H9 (cell line): ENCODE measurements at regions not wholly inside any gene's neighbourhood (a gene's known extent, or its start where the extent isn't known, plus 50 kb on each side); places are given as distances from the start of the nearest gene placed in this dataset.
"Not testable (repeated sequence)": the region's sequence is repeated elsewhere in the genome, so short reads cannot be mapped to it uniquely, and the experiment has no call there.

Source experiments
- DNase-seq: peaks from one replicate; pipeline ENCODE4 v3.0.0-alpha.2; 2017
- H2AFZ ChIP-seq: one replicate; pipeline ENCODE4 v1.6.1; 2013; ENCODE audit warnings: mild to moderate bottlenecking, low read length, control low read depth, moderate library complexity
- H2AK5ac ChIP-seq: 2 replicates; pipeline ENCODE4 v1.6.1; 2013; ENCODE audit warnings: low read length, control low read depth, mixed read lengths; ENCODE audit not compliant: insufficient read length
- H2BK120ac ChIP-seq: one replicate; pipeline ENCODE4 v1.6.1; 2013; ENCODE audit warnings: low read depth, mild to moderate bottlenecking, low read length, control low read depth, inconsistent platforms; ENCODE audit not compliant: poor library complexity, severe bottlenecking
- H2BK12ac ChIP-seq: 2 replicates; pipeline ENCODE4 v1.6.1; 2013; ENCODE audit warnings: low read length, control low read depth, mixed read lengths, low read depth; ENCODE audit not compliant: insufficient read length
- H2BK15ac ChIP-seq: 2 replicates; pipeline ENCODE4 v1.6.1; 2013; ENCODE audit warnings: low read depth, low read length, control low read depth
- H2BK20ac ChIP-seq: one replicate; pipeline ENCODE4 v1.6.1; 2013; ENCODE audit warnings: low read depth, mild to moderate bottlenecking, low read length, control low read depth, inconsistent platforms; ENCODE audit not compliant: poor library complexity, severe bottlenecking
- H2BK5ac ChIP-seq: 2 replicates; pipeline ENCODE4 v1.6.1; 2013; ENCODE audit warnings: low read length, control low read depth, mixed read lengths; ENCODE audit not compliant: insufficient read length
- H3K14ac ChIP-seq: 2 replicates; pipeline ENCODE4 v1.6.1; 2013; ENCODE audit warnings: low read length, control low read depth; ENCODE audit not compliant: insufficient read depth
- H3K18ac ChIP-seq: 2 replicates; pipeline ENCODE4 v1.6.1; 2013; ENCODE audit warnings: low read depth, mild to moderate bottlenecking, mixed read lengths, low read length, control low read depth; ENCODE audit not compliant: insufficient read length
- H3K23ac ChIP-seq: 2 replicates; pipeline ENCODE4 v1.6.1; 2013; ENCODE audit warnings: low read length, control low read depth, mixed read lengths, low read depth; ENCODE audit not compliant: insufficient read length
- H3K23me2 ChIP-seq: 2 replicates; pipeline ENCODE4 v1.6.1; 2013; ENCODE audit warnings: low read depth, mild to moderate bottlenecking, mixed read lengths, low read length, control low read depth; ENCODE audit not compliant: insufficient read length, poor library complexity, severe bottlenecking
- H3K27ac ChIP-seq: 2 replicates; pipeline ENCODE4 v1.5.1; 2013; ENCODE audit warnings: low read length, control low read depth, mixed read lengths, low read depth; ENCODE audit not compliant: insufficient read length
- H3K27me3 ChIP-seq: 2 replicates; pipeline ENCODE4 v1.6.1; 2013; ENCODE audit warnings: low read length, control low read depth, inconsistent platforms; ENCODE audit not compliant: insufficient read depth
- H3K4ac ChIP-seq: 2 replicates; pipeline ENCODE4 v1.6.1; 2013; ENCODE audit warnings: low read depth, mild to moderate bottlenecking, control low read depth, inconsistent platforms, low read length, moderate library complexity
- H3K4me1 ChIP-seq: 2 replicates; pipeline ENCODE4 v1.6.1; 2013; ENCODE audit warnings: low read length, control low read depth, inconsistent platforms; ENCODE audit not compliant: insufficient read depth
- H3K4me2 ChIP-seq: 2 replicates; pipeline ENCODE4 v1.6.1; 2013; ENCODE audit warnings: low read length, control low read depth, mixed read lengths; ENCODE audit not compliant: insufficient read length, insufficient read depth
- H3K56ac ChIP-seq: 2 replicates; pipeline ENCODE4 v1.6.1; 2013; ENCODE audit warnings: low read depth, mild to moderate bottlenecking, mixed read lengths, low read length, control low read depth; ENCODE audit not compliant: insufficient read length
- H3K79me1 ChIP-seq: 2 replicates; pipeline ENCODE4 v1.6.1; 2013; ENCODE audit warnings: low read depth, mild to moderate bottlenecking, moderate library complexity, low read length, control low read depth, inconsistent platforms; ENCODE audit not compliant: insufficient read depth, poor library complexity, severe bottlenecking
- H3K79me2 ChIP-seq: 2 replicates; pipeline ENCODE4 v1.6.1; 2013; ENCODE audit warnings: low read length, control low read depth, inconsistent platforms; ENCODE audit not compliant: insufficient read depth
- H3K9ac ChIP-seq: 2 replicates; pipeline ENCODE4 v1.6.1; 2013; ENCODE audit warnings: low read length, control low read depth, mixed read lengths; ENCODE audit not compliant: insufficient read length; ENCODE audit errors: extremely low read depth
- H3K9me3 ChIP-seq: one replicate; pipeline ENCODE4 v1.6.1; 2013; ENCODE audit warnings: low read depth, low read length, inconsistent platforms; ENCODE audit not compliant: control insufficient read depth
- H3T11ph ChIP-seq: one replicate; pipeline ENCODE4 v1.6.1; 2013; ENCODE audit warnings: mild to moderate bottlenecking, low read length, control low read depth, inconsistent platforms
- H4K20me1 ChIP-seq: one replicate; pipeline ENCODE4 v1.6.1; 2013; ENCODE audit not compliant: control insufficient read depth, insufficient read length, insufficient read depth
- H4K5ac ChIP-seq: 2 replicates; pipeline ENCODE4 v1.6.1; 2013; ENCODE audit warnings: low read depth, mild to moderate bottlenecking, mixed read lengths, low read length, control low read depth; ENCODE audit not compliant: insufficient read length
- H4K8ac ChIP-seq: replicated peaks from 2 replicates; pipeline ENCODE4 v1.6.1; 2013; ENCODE audit warnings: low read length, control low read depth, mixed read lengths, low read depth; ENCODE audit not compliant: insufficient read length
- H4K91ac ChIP-seq: 2 replicates; pipeline ENCODE4 v1.6.1; 2013; ENCODE audit warnings: low read depth, mild to moderate bottlenecking, moderate library complexity, mixed read lengths, low read length, control low read depth; ENCODE audit not compliant: insufficient read length
- H3K27ac Mint-ChIP-seq, 3 experiments: 2 replicates in 2 of 3; 3 replicates in 1 of 3; pipeline ENCODE4 v1.8.0; 2020 to 2021; ENCODE audit warnings: mixed read lengths in 3 of 3, mild to moderate bottlenecking in 1 of 3, moderate library complexity in 1 of 3
- H3K27me3 Mint-ChIP-seq: 2 replicates; pipeline ENCODE4 v1.8.0; 2021; ENCODE audit warnings: low read depth, mild to moderate bottlenecking, moderate library complexity, mixed read lengths
- H3K36me3 Mint-ChIP-seq, 3 experiments: 2 replicates in 2 of 3; 3 replicates in 1 of 3; pipeline ENCODE4 v1.8.0; 2020 to 2021; ENCODE audit warnings: low read depth in 3 of 3, mixed read lengths in 3 of 3; ENCODE audit not compliant: insufficient read depth in 1 of 3
- H3K4me1 Mint-ChIP-seq, 2 experiments: 2 replicates each; pipeline ENCODE4 v1.8.0; 2020; ENCODE audit warnings: mixed read lengths in 2 of 2
- H3K4me3 Mint-ChIP-seq, 2 experiments: 2 replicates in 1 of 2; 3 replicates in 1 of 2; pipeline ENCODE4 v1.8.0; 2020 to 2021; ENCODE audit warnings: mild to moderate bottlenecking in 2 of 2, mixed read lengths in 2 of 2, moderate library complexity in 1 of 2
- H3K9me3 Mint-ChIP-seq, 2 experiments: 2 replicates in 1 of 2; 3 replicates in 1 of 2; pipeline ENCODE4 v1.8.0; 2020; ENCODE audit warnings: mild to moderate bottlenecking in 2 of 2, mixed read lengths in 2 of 2, moderate library complexity in 1 of 2
- CTCF ChIP-seq: fragments of 200-600 bp; sonication (generic); conservative IDR thresholded peaks from 3 replicates; pipeline ENCODE4 v1.8.0; 2021; ENCODE audit warnings: antibody characterized with exemption, mild to moderate bottlenecking
- WGBS: extraction: QIAGEN DNeasy Blood & Tissue Kit; methylation state at CpG from one replicate; pipeline ENCODE4 v1.1.7; 2013; ENCODE audit warnings: missing lambda C conversion rate, low lambda C conversion rate, mixed read lengths; ENCODE audit not compliant: insufficient read length; ENCODE audit errors: extremely low coverage; 5-methylcytosine and 5-hydroxymethylcytosine counted together

GRCh38 chr9:22657713-22658112 lies 211.1 kb downstream of the DMRTA1 start:
- no peak overlapping the region for H2BK120ac ChIP-seq
- H2BK20ac ChIP-seq, result no peak overlapping the region
- H2BK15ac ChIP-seq, result no peak overlapping the region
- no peak for TF ChIP-seq CTCF
- peaks cover 9 to 11% of the 10 kb centered on the region in 2 experiments for H3K4me1 Mint-ChIP-seq
- H3K23me2 ChIP-seq, result no peaks in the 10 kb centered on the region
- H3K4me1 ChIP-seq, result no peaks in the 10 kb centered on the region
- H4K20me1 ChIP-seq, result no peaks in the 10 kb centered on the region
- H2AFZ ChIP-seq, result no peak overlapping the region
- H3K9me3 Mint-ChIP-seq, result no peaks in the 10 kb centered on the region; a peak in 2 of 5 replicates
- no peak overlapping the region for H3K23ac ChIP-seq
- no peak overlapping the region for H3K9ac ChIP-seq
- H4K91ac ChIP-seq, result no peak overlapping the region
- no peak overlapping the region for H3K27ac ChIP-seq
- H4K5ac ChIP-seq, result no peak overlapping the region
- H2BK5ac ChIP-seq, result no peak overlapping the region
- H3K18ac ChIP-seq, result no peak overlapping the region
- H3T11ph ChIP-seq, result no peak overlapping the region
- H3K79me1 ChIP-seq, result no peaks in the 10 kb centered on the region
- no peak overlapping the region for H3K27ac Mint-ChIP-seq
- H3K56ac ChIP-seq, result no peak overlapping the region
- no peak overlapping the region for H2AK5ac ChIP-seq
- no peaks in the 10 kb centered on the region for H3K79me2 ChIP-seq
- H3K14ac ChIP-seq, result no peak overlapping the region
- H3K4me3 Mint-ChIP-seq, result no peak overlapping the region
- H3K9me3 ChIP-seq, result no peaks in the 10 kb centered on the region
- no CpG with 5 or more reads among the region's 1 CpG for WGBS
- no peaks in the 10 kb centered on the region for H3K27me3 Mint-ChIP-seq
- DNase-seq, result no peak
- H3K36me3 Mint-ChIP-seq, result no peaks in the 10 kb centered on the region
- no peak overlapping the region for H3K4me2 ChIP-seq
- no peaks in the 10 kb centered on the region for H3K27me3 ChIP-seq
- H2BK12ac ChIP-seq, result no peak overlapping the region
- no peak overlapping the region for H3K4ac ChIP-seq
- H4K8ac ChIP-seq, result no peak overlapping the region

- not testable (repeated sequence) for H3K27me3 Mint-ChIP-seq, H3K9me3 ChIP-seq, H3K36me3 Mint-ChIP-seq, H4K8ac ChIP-seq, H2AK5ac ChIP-seq, H2BK5ac ChIP-seq, H3K23me2 ChIP-seq, H3K14ac ChIP-seq, H2AFZ ChIP-seq, H3K56ac ChIP-seq, H3K4me1 ChIP-seq, H3K4me3 Mint-ChIP-seq, H3K27me3 ChIP-seq, H3T11ph ChIP-seq, H3K9ac ChIP-seq, H3K9me3 Mint-ChIP-seq, H4K91ac ChIP-seq, H3K18ac ChIP-seq, H4K20me1 ChIP-seq, H3K79me1 ChIP-seq, H2BK20ac ChIP-seq, H2BK12ac ChIP-seq, H3K27ac ChIP-seq, H3K79me2 ChIP-seq, H3K4ac ChIP-seq, H4K5ac ChIP-seq, H2BK15ac ChIP-seq, H3K23ac ChIP-seq, H3K4me2 ChIP-seq, H2BK120ac ChIP-seq
- DNase-seq, result peak; percentile 32
- peak overlapping the region in 2 of 3 experiments; percentile 40 to 75; a peak in 2 of 7 replicates for H3K27ac Mint-ChIP-seq
- WGBS, result no CpG with 5 or more reads among the region's 2 CpGs
- H3K4me1 Mint-ChIP-seq, result peaks cover 9 to 11% of the 10 kb centered on the region in 2 experiments
Observed at GRCh38 chr9:22658484-22658883, 211.9 kb downstream of the DMRTA1 start.
